Right atrium auricular region (tissue), 2 donors: ENCODE measurements at regions not wholly inside any gene's neighbourhood (a gene's known extent, or its start where the extent isn't known, plus 50 kb on each side); places are given as distances from the start of the nearest gene placed in this dataset.

ENCODE experiments used
- DNase-seq: peaks from one replicate; pipeline ENCODE4 v3.0.0-alpha.2; 2019; ENCODE audit warnings: low spot score
- H3K27ac ChIP-seq, 2 donors: fragments of 200-600 bp; sonication (generic); 1 replicate in 1 of 2; 2 replicates in 1 of 2; pipeline ENCODE4 v1.5.1; 2016 to 2019
- H3K27me3 ChIP-seq, 2 donors: fragments of 200-600 bp; sonication (generic); one replicate each; pipeline versions ENCODE4 v1.5.1 to v1.6.0; 2017 to 2019
- H3K36me3 ChIP-seq: fragments of 200-600 bp; sonication (generic); one replicate; pipeline ENCODE4 v1.5.1; 2016
- H3K4me1 ChIP-seq, 2 donors: fragments of 200-600 bp; sonication (generic); one replicate each; pipeline versions ENCODE4 v1.5.1 to v1.6.0; 2017 to 2019
- H3K4me3 ChIP-seq, 2 donors: fragments of 200-600 bp; sonication (generic); 1 replicate in 1 of 2; 2 replicates in 1 of 2; pipeline ENCODE4 v1.5.1; 2017 to 2019; ENCODE audit warnings: mild to moderate bottlenecking in 1 of 2, moderate library complexity in 1 of 2
- H3K9me3 ChIP-seq, 2 donors: fragments of 200-600 bp; sonication (generic); one replicate each; pipeline ENCODE4 v1.5.1; 2019
- TF ChIP-seq, protein P1 (sequence below), 2 donors: fragments of 200-600 bp; sonication (generic); IDR thresholded peaks; one replicate each; pipeline ENCODE4 v1.5.1; 2019; ENCODE audit warnings: antibody characterized with exemption in 2 of 2

DNA sequence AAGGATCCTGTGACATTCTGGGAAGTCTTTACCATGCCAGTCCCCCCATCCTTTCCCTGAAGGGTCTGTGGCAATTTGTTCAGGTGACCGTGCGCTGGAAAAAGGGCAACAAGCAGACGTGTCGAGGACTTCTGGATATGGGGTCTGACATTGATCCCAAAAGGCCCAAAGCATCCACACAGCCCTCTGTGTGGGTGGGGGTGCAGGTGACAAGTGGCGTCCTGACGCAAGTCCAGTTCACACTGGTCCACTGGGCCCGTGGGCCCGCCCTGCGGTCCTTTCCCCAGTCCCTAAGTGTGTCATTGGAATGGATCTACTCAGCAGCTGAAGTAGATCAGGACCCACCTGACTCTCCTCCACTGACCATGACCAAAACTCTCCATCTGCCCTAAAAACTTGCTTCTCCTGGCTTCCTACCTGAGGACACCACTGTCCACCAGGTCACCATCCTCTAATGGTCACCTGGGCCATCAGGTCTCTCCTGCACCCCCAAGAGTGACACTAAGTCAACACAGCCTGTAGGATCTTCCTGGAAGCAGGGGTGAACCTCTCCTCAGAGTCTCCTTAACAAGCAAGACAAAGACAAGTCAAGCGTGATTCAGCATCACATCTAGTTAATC, 85.6 kb upstream of the SLC66A3 start:
- no peaks in the 10 kb centered on the region for H3K4me1 ChIP-seq
- no peaks in the 10 kb centered on the region for H3K27me3 ChIP-seq
- no peaks in the 10 kb centered on the region for H3K36me3 ChIP-seq
- H3K9me3 ChIP-seq: no peaks in the 10 kb centered on the region
- no peak overlapping the region for H3K4me3 ChIP-seq
- H3K27ac ChIP-seq: no peak overlapping the region
- TF ChIP-seq, protein P1, sequence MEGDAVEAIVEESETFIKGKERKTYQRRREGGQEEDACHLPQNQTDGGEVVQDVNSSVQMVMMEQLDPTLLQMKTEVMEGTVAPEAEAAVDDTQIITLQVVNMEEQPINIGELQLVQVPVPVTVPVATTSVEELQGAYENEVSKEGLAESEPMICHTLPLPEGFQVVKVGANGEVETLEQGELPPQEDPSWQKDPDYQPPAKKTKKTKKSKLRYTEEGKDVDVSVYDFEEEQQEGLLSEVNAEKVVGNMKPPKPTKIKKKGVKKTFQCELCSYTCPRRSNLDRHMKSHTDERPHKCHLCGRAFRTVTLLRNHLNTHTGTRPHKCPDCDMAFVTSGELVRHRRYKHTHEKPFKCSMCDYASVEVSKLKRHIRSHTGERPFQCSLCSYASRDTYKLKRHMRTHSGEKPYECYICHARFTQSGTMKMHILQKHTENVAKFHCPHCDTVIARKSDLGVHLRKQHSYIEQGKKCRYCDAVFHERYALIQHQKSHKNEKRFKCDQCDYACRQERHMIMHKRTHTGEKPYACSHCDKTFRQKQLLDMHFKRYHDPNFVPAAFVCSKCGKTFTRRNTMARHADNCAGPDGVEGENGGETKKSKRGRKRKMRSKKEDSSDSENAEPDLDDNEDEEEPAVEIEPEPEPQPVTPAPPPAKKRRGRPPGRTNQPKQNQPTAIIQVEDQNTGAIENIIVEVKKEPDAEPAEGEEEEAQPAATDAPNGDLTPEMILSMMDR (IDR thresholded peaks at IDR 0.05): no peak
- DNase-seq: no peak

DNA sequence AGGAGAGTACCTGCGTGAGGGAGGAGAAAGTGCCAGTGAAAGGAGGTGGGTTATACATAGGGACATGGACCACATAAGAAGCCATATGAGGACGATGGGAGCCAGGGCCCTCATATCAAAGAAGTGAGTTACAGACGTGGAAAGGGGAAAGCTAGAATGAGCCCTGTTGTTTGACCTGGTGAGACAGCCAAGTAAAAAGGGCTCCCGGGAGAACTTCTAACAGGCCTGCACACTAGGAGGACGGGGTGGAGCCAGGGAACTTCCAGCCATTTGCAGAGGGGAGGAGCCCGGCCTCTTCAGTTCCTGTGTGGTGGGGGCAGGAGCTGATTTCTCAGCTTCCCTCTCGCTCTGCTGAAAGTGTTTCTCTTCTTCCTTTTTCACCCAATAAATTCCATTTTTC, 84.1 kb upstream of the SLC66A3 start:
- Histone ChIP-seq H3K27ac (no peak overlapping the region), H3K27me3 (no peaks in the 10 kb centered on the region), H3K4me1 (no peaks in the 10 kb centered on the region), H3K36me3 (no peaks in the 10 kb centered on the region), H3K4me3 (no peak overlapping the region), H3K9me3 (no peaks in the 10 kb centered on the region)
- DNase-seq: no peak
- TF ChIP-seq, protein P1 (IDR thresholded peaks at IDR 0.05): no peak

DNA sequence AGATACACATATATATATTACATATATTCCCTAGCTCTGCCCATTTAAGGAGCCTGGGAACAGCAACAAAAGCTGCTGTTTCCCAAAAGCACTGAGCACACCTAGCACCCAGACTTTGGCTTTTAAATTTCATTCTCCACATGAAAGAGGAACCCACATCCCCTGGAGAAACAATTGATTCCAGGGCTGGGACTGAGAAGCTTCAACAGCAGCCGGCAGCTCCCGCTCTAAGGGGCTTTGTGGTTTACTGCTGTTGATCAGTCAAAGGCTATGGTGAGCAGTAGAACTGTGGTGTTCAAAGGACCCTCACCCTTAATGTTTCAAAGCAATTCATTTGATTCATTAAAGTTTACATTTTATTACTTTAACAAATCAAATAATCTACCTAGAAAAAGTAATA, 83.3 kb upstream of the SLC66A3 start:
- Histone ChIP-seq H3K4me1 (no peaks in the 10 kb centered on the region), H3K27me3 (no peaks in the 10 kb centered on the region)

DNA sequence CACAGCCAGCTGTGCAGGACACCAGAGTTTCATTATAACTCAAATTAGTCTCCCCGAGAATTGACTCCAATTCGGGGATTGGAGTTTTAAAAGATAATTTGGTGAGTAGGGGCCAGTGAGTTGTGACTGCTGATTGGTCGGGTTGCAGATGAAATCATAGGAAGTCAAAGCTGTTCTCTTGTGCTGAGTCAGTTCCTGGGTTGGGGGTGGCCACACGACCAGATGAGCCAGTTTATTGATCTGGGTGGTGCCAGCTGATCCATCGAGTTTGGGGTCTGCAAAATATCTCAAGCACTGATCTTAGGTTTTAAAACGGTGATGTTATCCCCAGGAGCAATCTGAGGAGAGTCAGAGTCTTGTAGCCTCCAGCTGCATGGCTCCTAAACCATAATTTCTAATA, 82.7 kb upstream of the SLC66A3 start:
- Histone ChIP-seq H3K4me1 (no peaks in the 10 kb centered on the region), H3K9me3 (no peaks in the 10 kb centered on the region), H3K27ac (no peak overlapping the region), H3K4me3 (no peak overlapping the region), H3K27me3 (no peaks in the 10 kb centered on the region), H3K36me3 (no peaks in the 10 kb centered on the region)
- DNase-seq: no peak
- TF ChIP-seq, protein P1 (IDR thresholded peaks at IDR 0.05): no peak

More for the DNA sequence above, 83.3 kb upstream of the SLC66A3 start:
- Histone ChIP-seq H3K9me3 (no peaks in the 10 kb centered on the region), H3K4me3 (no peak overlapping the region), H3K27ac (no peak overlapping the region), H3K36me3 (no peaks in the 10 kb centered on the region)
- DNase-seq: no peak
- TF ChIP-seq, protein P1 (IDR thresholded peaks at IDR 0.05): no peak

DNA sequence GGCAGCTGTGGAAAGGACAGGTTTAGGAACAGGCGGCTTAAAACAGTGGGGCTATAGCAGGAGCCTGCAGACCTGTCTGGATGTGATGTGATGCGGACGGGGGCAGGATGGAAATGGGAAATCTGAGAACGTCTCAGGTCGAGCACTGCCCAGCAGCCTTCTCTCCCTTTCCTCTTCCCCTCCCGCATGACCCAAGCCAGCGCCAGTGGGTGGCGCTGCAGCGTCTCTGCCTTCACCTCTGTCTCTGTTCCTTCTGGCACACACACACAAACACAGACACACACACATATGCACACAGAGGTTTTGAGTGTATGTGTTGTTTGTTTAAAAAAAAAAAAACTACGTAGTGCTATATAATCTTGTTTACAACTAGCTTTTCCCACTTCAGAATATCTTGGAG, 82.0 kb upstream of the SLC66A3 start:
- Histone ChIP-seq H3K27me3 (no peaks in the 10 kb centered on the region), H3K9me3 (no peaks in the 10 kb centered on the region), H3K4me3 (no peak overlapping the region), H3K27ac (no peak overlapping the region), H3K4me1 (no peaks in the 10 kb centered on the region), H3K36me3 (no peaks in the 10 kb centered on the region)
- TF ChIP-seq, protein P1 (IDR thresholded peaks at IDR 0.05): no peak
- DNase-seq: no peak

DNA sequence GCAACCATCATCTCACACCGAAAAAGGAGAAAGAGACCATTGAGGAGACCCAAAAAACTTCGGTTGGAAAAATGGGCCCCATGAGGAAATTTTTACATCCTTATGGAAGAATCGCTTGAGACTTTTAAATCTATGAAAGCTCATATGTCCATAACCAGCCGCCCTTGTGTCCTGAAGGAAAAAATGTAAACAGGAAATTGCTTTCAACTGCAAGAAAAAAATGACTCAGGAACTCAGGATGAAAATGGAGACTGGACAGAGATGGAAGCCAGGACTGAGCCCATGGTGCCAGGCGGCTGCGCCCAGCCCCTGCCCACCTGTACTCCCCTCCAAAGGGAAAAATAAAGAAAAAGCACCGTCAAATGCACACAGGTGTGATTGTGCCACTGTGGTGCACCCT, 81.5 kb upstream of the SLC66A3 start:
- no peaks in the 10 kb centered on the region for H3K9me3 ChIP-seq
- TF ChIP-seq, protein P1 (IDR thresholded peaks at IDR 0.05): no peak
- no peak for DNase-seq
- H3K27me3 ChIP-seq: no peaks in the 10 kb centered on the region
- no peaks in the 10 kb centered on the region for H3K36me3 ChIP-seq
- H3K4me1 ChIP-seq: no peaks in the 10 kb centered on the region
- H3K4me3 ChIP-seq: no peak overlapping the region
- no peak overlapping the region for H3K27ac ChIP-seq
